DND-41 (cell line): ENCODE measurements at regions not wholly inside any gene's neighbourhood (a gene's known extent, or its start where the extent isn't known, plus 50 kb on each side); places are given as distances from the start of the nearest gene placed in this dataset.
"Not testable (repeated sequence)": the region's sequence is repeated elsewhere in the genome, so short reads cannot be mapped to it uniquely, and the experiment has no call there.

Experiments used
- ATAC-seq: fragments of 200-7000 bp; cut with Tn5 transposase; 3 replicates; pipeline ENCODE4 v1.9.1; 2021; ENCODE audit warnings: low read depth; ENCODE audit not compliant: insufficient read depth
- DNase-seq: peaks from one replicate; pipeline ENCODE4 v3.0.0-alpha.2; 2020
- H2AFZ ChIP-seq: 2 replicates; pipeline ENCODE4 v1.6.0; 2012; ENCODE audit warnings: low read depth, low read length
- H3K27ac ChIP-seq: 2 replicates; pipeline ENCODE4 v1.5.1; 2012; ENCODE audit warnings: low read length, inconsistent platforms
- H3K27me3 ChIP-seq: fragments of 200-600 bp; sonication (generic); 2 replicates; pipeline ENCODE4 v1.6.0; 2012; ENCODE audit warnings: low read length, mild to moderate bottlenecking, inconsistent platforms; ENCODE audit not compliant: insufficient read depth, poor library complexity
- H3K36me3 ChIP-seq: 2 replicates; pipeline ENCODE4 v1.5.1; 2012; ENCODE audit warnings: low read length, inconsistent platforms; ENCODE audit not compliant: insufficient read depth
- H3K4me1 ChIP-seq: 2 replicates; pipeline ENCODE4 v1.5.1; 2012; ENCODE audit warnings: mild to moderate bottlenecking, low read length; ENCODE audit not compliant: insufficient read depth
- H3K4me2 ChIP-seq: 2 replicates; pipeline ENCODE4 v1.6.0; 2012; ENCODE audit warnings: mild to moderate bottlenecking, moderate library complexity, low read length, inconsistent platforms; ENCODE audit not compliant: insufficient read depth
- H3K4me3 ChIP-seq, 2 experiments: fragments of 200-600 bp in 1 of 2; shearing (Covaris generic) in 1 of 2; 2 replicates each; pipeline ENCODE4 v1.5.1; 2012 to 2016; ENCODE audit warnings: inconsistent platforms in 2 of 2, low read length in 2 of 2, mild to moderate bottlenecking in 2 of 2, low read depth in 1 of 2, moderate library complexity in 1 of 2
- H3K79me2 ChIP-seq: 2 replicates; pipeline ENCODE4 v1.6.0; 2012; ENCODE audit warnings: low read length, inconsistent platforms; ENCODE audit not compliant: insufficient read depth
- H3K9ac ChIP-seq: 2 replicates; pipeline ENCODE4 v1.6.0; 2012; ENCODE audit warnings: low read depth, mild to moderate bottlenecking, inconsistent platforms, low read length, moderate library complexity
- H3K9me3 ChIP-seq: 2 replicates; pipeline ENCODE4 v1.5.1; 2012; ENCODE audit warnings: low read length, moderate library complexity, mild to moderate bottlenecking, inconsistent platforms; ENCODE audit not compliant: insufficient read depth, severe bottlenecking
- H4K20me1 ChIP-seq: 2 replicates; pipeline ENCODE4 v1.6.0; 2012; ENCODE audit warnings: low read length; ENCODE audit not compliant: insufficient read depth
- EZH2 ChIP-seq: IDR thresholded peaks from 3 replicates; pipeline ENCODE4 v1.6.1; 2012; ENCODE audit warnings: borderline replicate concordance, low read depth, mild to moderate bottlenecking, moderate library complexity, low read length, inconsistent platforms; ENCODE audit not compliant: severe bottlenecking
- TF ChIP-seq, protein P1 (sequence below): IDR thresholded peaks from 2 replicates; pipeline ENCODE4 v1.5.1; 2012; ENCODE audit warnings: borderline replicate concordance, low read length, moderate library complexity, mild to moderate bottlenecking; ENCODE audit not compliant: poor library complexity, severe bottlenecking; ENCODE audit errors: extremely low read depth

GRCh38 chr6:149246691-149247384 is 70.7 kb upstream of the TAB2 start:
- no peaks in the 10 kb centered on the region for H3K27me3 ChIP-seq
- H4K20me1 ChIP-seq: no peaks in the 10 kb centered on the region
- H3K4me2 ChIP-seq: no peak overlapping the region
- DNase-seq: no peak
- no peaks in the 10 kb centered on the region for H3K4me1 ChIP-seq
- H3K9ac ChIP-seq: no peak overlapping the region
- TF ChIP-seq, protein P1, sequence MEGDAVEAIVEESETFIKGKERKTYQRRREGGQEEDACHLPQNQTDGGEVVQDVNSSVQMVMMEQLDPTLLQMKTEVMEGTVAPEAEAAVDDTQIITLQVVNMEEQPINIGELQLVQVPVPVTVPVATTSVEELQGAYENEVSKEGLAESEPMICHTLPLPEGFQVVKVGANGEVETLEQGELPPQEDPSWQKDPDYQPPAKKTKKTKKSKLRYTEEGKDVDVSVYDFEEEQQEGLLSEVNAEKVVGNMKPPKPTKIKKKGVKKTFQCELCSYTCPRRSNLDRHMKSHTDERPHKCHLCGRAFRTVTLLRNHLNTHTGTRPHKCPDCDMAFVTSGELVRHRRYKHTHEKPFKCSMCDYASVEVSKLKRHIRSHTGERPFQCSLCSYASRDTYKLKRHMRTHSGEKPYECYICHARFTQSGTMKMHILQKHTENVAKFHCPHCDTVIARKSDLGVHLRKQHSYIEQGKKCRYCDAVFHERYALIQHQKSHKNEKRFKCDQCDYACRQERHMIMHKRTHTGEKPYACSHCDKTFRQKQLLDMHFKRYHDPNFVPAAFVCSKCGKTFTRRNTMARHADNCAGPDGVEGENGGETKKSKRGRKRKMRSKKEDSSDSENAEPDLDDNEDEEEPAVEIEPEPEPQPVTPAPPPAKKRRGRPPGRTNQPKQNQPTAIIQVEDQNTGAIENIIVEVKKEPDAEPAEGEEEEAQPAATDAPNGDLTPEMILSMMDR: no peak
- no peak for TF ChIP-seq EZH2
- H3K79me2 ChIP-seq: no peaks in the 10 kb centered on the region
- no peak overlapping the region for H3K27ac ChIP-seq
- no peaks in the 10 kb centered on the region for H3K9me3 ChIP-seq
- no peak for ATAC-seq
- H2AFZ ChIP-seq: no peak overlapping the region
- H3K4me3 ChIP-seq: no peak overlapping the region
- H3K36me3 ChIP-seq: no peaks in the 10 kb centered on the region

GRCh38 chr6:149247385-149247763 is 70.1 kb upstream of the TAB2 start:
- Histone ChIP-seq H2AFZ (no peak overlapping the region), H3K4me2 (no peak overlapping the region), H4K20me1 (no peaks in the 10 kb centered on the region), H3K4me3 (no peak overlapping the region), H3K79me2 (no peaks in the 10 kb centered on the region), H3K4me1 (no peaks in the 10 kb centered on the region), H3K9ac (no peak overlapping the region), H3K9me3 (no peaks in the 10 kb centered on the region), H3K27ac (no peak overlapping the region), H3K36me3 (no peaks in the 10 kb centered on the region), H3K27me3 (no peaks in the 10 kb centered on the region)
- no peak for ATAC-seq
- no peak for DNase-seq
- TF ChIP-seq, protein P1: no peak

GRCh38 chr6:149248263-149248662 is 69.2 kb upstream of the TAB2 start:
- not testable (repeated sequence) for H3K4me1 ChIP-seq, H3K79me2 ChIP-seq, H3K27ac ChIP-seq, H3K4me3 ChIP-seq, ATAC-seq, H2AFZ ChIP-seq, DNase-seq, H4K20me1 ChIP-seq, H3K27me3 ChIP-seq, H3K36me3 ChIP-seq, H3K9ac ChIP-seq, H3K9me3 ChIP-seq, H3K4me2 ChIP-seq

DNA sequence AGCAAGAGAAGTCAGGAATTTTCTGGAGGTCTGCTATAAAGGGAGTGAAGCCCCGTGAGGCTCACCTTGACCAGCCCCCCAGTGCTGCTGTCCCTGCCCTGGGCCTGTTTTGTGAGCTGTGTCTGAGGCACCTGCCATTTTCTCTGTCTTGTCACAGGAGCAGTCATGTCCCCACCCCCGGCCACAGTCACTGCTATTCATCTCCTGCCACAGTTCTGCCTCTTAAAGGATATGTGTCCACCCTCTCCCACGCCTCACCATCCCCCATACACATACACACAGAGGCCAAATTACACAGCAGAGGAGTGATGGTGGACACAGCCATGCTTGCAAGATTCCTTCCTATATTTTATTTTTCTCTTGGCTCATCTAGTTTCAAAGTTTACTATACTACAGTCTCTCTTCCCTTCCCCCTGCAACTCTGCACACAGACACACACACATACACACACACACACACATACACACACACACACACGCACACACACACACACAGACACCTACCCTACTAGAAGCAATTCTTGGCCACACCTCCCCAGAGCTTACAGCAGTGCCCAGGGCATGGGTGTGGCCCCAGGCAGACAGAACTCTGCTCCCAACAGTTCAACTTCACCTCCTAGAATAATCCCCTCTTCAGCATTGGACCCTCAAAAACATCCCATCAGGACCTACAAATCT is 68.7 kb upstream of the TAB2 start:
- Histone ChIP-seq H3K79me2 (no peaks in the 10 kb centered on the region), H3K4me1 (no peaks in the 10 kb centered on the region), H3K9me3 (no peaks in the 10 kb centered on the region), H3K36me3 (no peaks in the 10 kb centered on the region), H3K9ac (no peak overlapping the region), H3K4me3 (no peak overlapping the region), H3K4me2 (no peak overlapping the region), H2AFZ (no peak overlapping the region), H3K27me3 (no peaks in the 10 kb centered on the region), H3K27ac (no peak overlapping the region), H4K20me1 (no peaks in the 10 kb centered on the region)
- DNase-seq (no peak), ATAC-seq (peak; percentile 65; the same call in 1 of the 3 replicates)
- TF ChIP-seq EZH2: no peak
- TF ChIP-seq, protein P1: no peak
